ENCODE measurements at regions not wholly inside any gene's neighbourhood (a gene's known extent, or its start where the extent isn't known, plus 50 kb on each side); places are given as distances from the start of the nearest gene placed in this dataset.

DNA sequence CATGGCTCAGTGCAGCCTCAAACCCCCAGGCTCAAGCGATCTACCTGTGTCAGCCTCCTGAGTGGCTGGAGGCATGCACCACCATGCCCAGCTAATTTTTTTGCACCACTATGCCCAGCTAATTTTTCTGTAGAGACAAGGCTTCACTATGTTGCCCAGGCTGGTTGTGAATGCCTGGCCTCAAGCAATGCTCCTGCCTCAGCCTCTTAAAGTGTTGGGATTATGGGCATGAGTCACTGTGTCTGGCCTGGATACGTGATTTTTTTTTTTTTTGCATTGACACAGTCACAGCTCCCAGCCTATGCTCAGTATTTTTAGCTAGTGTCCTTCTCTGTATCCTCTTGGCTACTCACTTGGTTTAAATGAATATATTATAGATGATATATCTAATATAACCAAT lies 377.0 kb upstream of the TNRC6C start:
- Histone ChIP-seq H3K79me1 (ENCODE audit: low read depth, low read length) (no peaks in the 10 kb centered on the region), H3K23ac (ENCODE audit: insufficient read length) (no peak overlapping the region), H3K14ac (ENCODE audit: insufficient read length) (no peak overlapping the region), H2BK15ac (ENCODE audit: low read length) (no peak overlapping the region), H4K91ac (replicated peaks; ENCODE audit: insufficient read length, low read length) (no peak overlapping the region), H3K56ac (replicated peaks; ENCODE audit: insufficient read length, low read depth, low read length) (no peak overlapping the region), H2AK5ac (ENCODE audit: low read depth, low read length) (no peak overlapping the region), H3K18ac (ENCODE audit: extremely low read depth, low read length) (no peak overlapping the region), H3K4ac (replicated peaks; ENCODE audit: insufficient read length, low read depth, low read length) (no peak overlapping the region), H2BK120ac (replicated peaks; ENCODE audit: low read depth, low read length) (no peak overlapping the region), H4K5ac (ENCODE audit: insufficient read length, low read depth, low read length) (no peak overlapping the region), H3K23me2 (ENCODE audit: low read depth, low read length) (no peaks in the 10 kb centered on the region), H4K8ac (ENCODE audit: extremely low read depth, insufficient read depth, low read length) (no peak overlapping the region), H3K27me3 (replicated peaks in 1 of 4; ENCODE audit: control insufficient read depth in 3 of 4, extremely low read depth in 1 of 4, insufficient read depth in 3 of 4, low read length in 3 of 4) (no peaks in the 10 kb centered on the region; a peak in 1 of 7 replicates), H2BK20ac (ENCODE audit: low read length) (no peak overlapping the region), H2AFZ (ENCODE audit: low read length) (no peak overlapping the region), H3K4me2 (ENCODE audit: insufficient read depth in 1 of 2, low read depth in 2 of 2, low read length in 2 of 2) (no peak overlapping the region), H2BK5ac (ENCODE audit: low read depth, low read length) (no peak overlapping the region), H3K4me3 (ENCODE audit: extremely low read depth in 1 of 4, insufficient read depth in 2 of 4, low read depth in 3 of 4, low read length in 4 of 4) (no peak overlapping the region), H4K20me1 (replicated peaks in 1 of 2; ENCODE audit: control insufficient read depth in 1 of 2, insufficient read depth in 2 of 2, low read length in 2 of 2) (peaks cover 0 to 2% of the 10 kb centered on the region in 2 experiments), H3K9ac (replicated peaks in 1 of 4; ENCODE audit: extremely low read depth in 1 of 4, low read depth in 3 of 4, low read length in 3 of 4) (no peak overlapping the region), H3K79me2 (ENCODE audit: control insufficient read depth in 1 of 2, insufficient read depth in 2 of 2, low read length in 2 of 2) (no peaks in the 10 kb centered on the region), H2BK12ac (ENCODE audit: low read depth, low read length) (no peak overlapping the region), H3K4me1 (replicated peaks in 1 of 4; ENCODE audit: control insufficient read depth in 3 of 4, insufficient read depth in 4 of 4, low read length in 3 of 4) (no peaks in the 10 kb centered on the region), H3K9me3 (ENCODE audit: insufficient read depth in 2 of 2, low read depth in 1 of 2, low read length in 1 of 2) (no peaks in the 10 kb centered on the region), H3K36me3 (ENCODE audit: control insufficient read depth in 2 of 4, insufficient read depth in 4 of 4, low read length in 3 of 4) (no peaks in the 10 kb centered on the region), H3K27ac (ENCODE audit: low read depth, low read length) (no peak overlapping the region)
- ChIA-PET CTCF (ENCODE audit: partially characterized antibody) (no interaction called here), POLR2A (ENCODE audit: partially characterized antibody) (no interaction called here)
- no peak for DNase-seq (ENCODE audit: low read depth in 1 of 2, low spot score in 2 of 2)
- TF ChIP-seq SP4 (IDR thresholded peaks at IDR 0.05; ENCODE audit: low read length) (no peak), POLR2A (IDR thresholded peaks at IDR 0.05; ENCODE audit: control extremely low read depth in 1 of 2, low read depth in 2 of 2, low read length in 2 of 2) (no peak), SAP30 (IDR thresholded peaks at IDR 0.05; ENCODE audit: insufficient read depth, insufficient replicate concordance, low read length) (no peak)
- TF ChIP-seq, protein P1, sequence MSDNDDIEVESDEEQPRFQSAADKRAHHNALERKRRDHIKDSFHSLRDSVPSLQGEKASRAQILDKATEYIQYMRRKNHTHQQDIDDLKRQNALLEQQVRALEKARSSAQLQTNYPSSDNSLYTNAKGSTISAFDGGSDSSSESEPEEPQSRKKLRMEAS (IDR thresholded peaks at IDR 0.05), result no peak
- 88% methylated on average over 2 of the region's 2 CpGs; no CpG with 5 or more reads in 1 of the 2 experiments for WGBS, 2 experiments (ENCODE audit: extremely low coverage in 1 of 2, insufficient coverage in 1 of 2, insufficient read length in 1 of 2, insufficient replicate concordance in 2 of 2, low coverage in 1 of 2, low lambda C conversion rate in 2 of 2, missing lambda C conversion rate in 1 of 2)
- no peak for FAIRE-seq
